ENCODE measurements at regions not wholly inside any gene's neighbourhood (a gene's known extent, or its start where the extent isn't known, plus 50 kb on each side); places are given as distances from the start of the nearest gene placed in this dataset.

- no peak for TF ChIP-seq CTCF (IDR thresholded peaks at IDR 0.05)
- TF ChIP-seq POLR2A (IDR thresholded peaks at IDR 0.05) = no peak
These were observed 69.5 kb upstream of the C1GALT1 start for GRCh38 chr7:7112868-7113267.

All from adrenal gland (tissue), 5 donors.